OCI-LY1 (cell line): ENCODE measurements at regions not wholly inside any gene's neighbourhood (a gene's known extent, or its start where the extent isn't known, plus 50 kb on each side); places are given as distances from the start of the nearest gene placed in this dataset.

ENCODE experiments used
- H2AFZ ChIP-seq: fragments of 200-600 bp; sonication (generic), shearing (Covaris generic); 2 replicates; pipeline ENCODE4 v1.6.0; 2014; ENCODE audit warnings: antibody characterized with exemption, mild to moderate bottlenecking, low read length
- H3F3A ChIP-seq: fragments of 200-600 bp; sonication (generic), shearing (Covaris generic); 2 replicates; pipeline ENCODE4 v1.6.0; 2014; ENCODE audit warnings: mild to moderate bottlenecking, antibody characterized with exemption, low read length, moderate library complexity; ENCODE audit not compliant: insufficient read depth
- H3K27ac ChIP-seq: fragments of 200-600 bp; sonication (generic); 2 replicates; pipeline ENCODE4 v1.5.1; 2014; ENCODE audit warnings: low read length, mixed run types, mild to moderate bottlenecking, low read depth; ENCODE audit not compliant: poor library complexity, severe bottlenecking
- H3K27me3 ChIP-seq: fragments of 200-600 bp; sonication (generic); 2 replicates; pipeline ENCODE4 v1.6.0; 2014; ENCODE audit warnings: antibody characterized with exemption, mild to moderate bottlenecking, low read length, moderate library complexity; ENCODE audit not compliant: insufficient read depth
- H3K36me3 ChIP-seq: fragments of 200-600 bp; sonication (generic); 2 replicates; pipeline ENCODE4 v1.6.1; 2014; ENCODE audit warnings: mild to moderate bottlenecking, antibody characterized with exemption, low read length, moderate library complexity, mixed read lengths; ENCODE audit not compliant: insufficient read depth
- H3K4me1 ChIP-seq: fragments of 200-600 bp; sonication (generic); 2 replicates; pipeline ENCODE4 v1.5.1; 2014; ENCODE audit warnings: mild to moderate bottlenecking, low read length, moderate library complexity; ENCODE audit not compliant: insufficient read depth, severe bottlenecking
- H3K4me2 ChIP-seq: fragments of 200-600 bp; sonication (generic), shearing (Covaris generic); 2 replicates; pipeline ENCODE4 v1.6.1; 2014; ENCODE audit warnings: low read length
- H3K4me3 ChIP-seq: fragments of 200-600 bp; sonication (generic); 2 replicates; pipeline ENCODE4 v1.5.1; 2014; ENCODE audit warnings: low read length, low read depth, mild to moderate bottlenecking, mixed read lengths; ENCODE audit not compliant: poor library complexity, severe bottlenecking
- H3K79me2 ChIP-seq: fragments of 200-600 bp; shearing (Covaris generic); 2 replicates; pipeline ENCODE4 v1.6.1; 2016; ENCODE audit warnings: mixed run types, low read length, mixed read lengths; ENCODE audit not compliant: insufficient read depth
- H3K9ac ChIP-seq: fragments of 200-600 bp; sonication (generic), shearing (Covaris generic); 2 replicates; pipeline ENCODE4 v1.6.1; 2014; ENCODE audit warnings: mild to moderate bottlenecking, low read length, mixed read lengths
- H3K9me2 ChIP-seq: fragments of 200-600 bp; sonication (generic), shearing (Covaris generic); 2 replicates; pipeline ENCODE4 v1.6.1; 2014; ENCODE audit warnings: low read depth, mild to moderate bottlenecking, low read length, mixed read lengths
- H3K9me3 ChIP-seq: fragments of 200-600 bp; shearing (Covaris generic); 2 replicates; pipeline ENCODE4 v1.6.1; 2014; ENCODE audit warnings: low read length, mixed read lengths
- H4K20me1 ChIP-seq: fragments of 200-600 bp; sonication (generic), shearing (Covaris generic); 2 replicates; pipeline ENCODE4 v1.6.0; 2016; ENCODE audit warnings: mild to moderate bottlenecking, low read length; ENCODE audit not compliant: insufficient read depth
- EZH2 ChIP-seq: fragments of 200-600 bp; sonication (generic), shearing (Covaris generic); IDR thresholded peaks from 2 replicates; pipeline ENCODE4 v1.8.0; 2017; ENCODE audit warnings: borderline replicate concordance, mixed run types, mild to moderate bottlenecking, antibody characterized with exemption, low read length, moderate library complexity, mixed read lengths
- TF ChIP-seq, protein P1 (sequence below): fragments of 200-600 bp; sonication (generic), shearing (Covaris generic); IDR thresholded peaks from 2 replicates; pipeline ENCODE4 v1.5.1; 2017; ENCODE audit warnings: mild to moderate bottlenecking, antibody characterized with exemption, low read length, moderate library complexity, mixed read lengths

DNA sequence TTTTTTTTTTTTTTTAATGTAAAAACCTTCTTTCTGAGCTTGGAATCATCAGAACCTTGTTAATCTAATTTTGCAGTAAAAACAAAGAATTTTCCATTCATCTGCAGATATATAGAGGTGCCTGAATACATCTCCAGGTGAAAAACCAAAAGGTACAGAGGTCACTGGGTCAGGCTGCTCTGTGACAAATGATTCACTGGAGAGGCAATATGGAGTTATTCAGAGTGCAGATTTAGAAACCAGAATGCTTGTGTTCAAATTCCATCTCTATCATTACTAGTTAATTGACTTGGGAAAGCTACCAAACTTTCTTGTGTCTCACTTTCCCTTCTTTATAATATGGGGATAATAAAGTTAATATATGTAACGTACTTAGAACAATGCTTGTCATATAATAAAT lies 51.5 kb upstream of the C1orf53 start:
- H4K20me1 ChIP-seq, result no peaks in the 10 kb centered on the region
- H3K27ac ChIP-seq, result no peak overlapping the region
- no peak overlapping the region for H3K9ac ChIP-seq
- H3K27me3 ChIP-seq, result no peaks in the 10 kb centered on the region
- no peaks in the 10 kb centered on the region for H3K9me3 ChIP-seq
- H3F3A ChIP-seq, result no peaks in the 10 kb centered on the region
- H3K79me2 ChIP-seq, result no peaks in the 10 kb centered on the region
- no peaks in the 10 kb centered on the region for H3K4me1 ChIP-seq
- H2AFZ ChIP-seq, result no peak overlapping the region
- no peak overlapping the region for H3K4me3 ChIP-seq
- no peaks in the 10 kb centered on the region for H3K9me2 ChIP-seq
- TF ChIP-seq, protein P1, sequence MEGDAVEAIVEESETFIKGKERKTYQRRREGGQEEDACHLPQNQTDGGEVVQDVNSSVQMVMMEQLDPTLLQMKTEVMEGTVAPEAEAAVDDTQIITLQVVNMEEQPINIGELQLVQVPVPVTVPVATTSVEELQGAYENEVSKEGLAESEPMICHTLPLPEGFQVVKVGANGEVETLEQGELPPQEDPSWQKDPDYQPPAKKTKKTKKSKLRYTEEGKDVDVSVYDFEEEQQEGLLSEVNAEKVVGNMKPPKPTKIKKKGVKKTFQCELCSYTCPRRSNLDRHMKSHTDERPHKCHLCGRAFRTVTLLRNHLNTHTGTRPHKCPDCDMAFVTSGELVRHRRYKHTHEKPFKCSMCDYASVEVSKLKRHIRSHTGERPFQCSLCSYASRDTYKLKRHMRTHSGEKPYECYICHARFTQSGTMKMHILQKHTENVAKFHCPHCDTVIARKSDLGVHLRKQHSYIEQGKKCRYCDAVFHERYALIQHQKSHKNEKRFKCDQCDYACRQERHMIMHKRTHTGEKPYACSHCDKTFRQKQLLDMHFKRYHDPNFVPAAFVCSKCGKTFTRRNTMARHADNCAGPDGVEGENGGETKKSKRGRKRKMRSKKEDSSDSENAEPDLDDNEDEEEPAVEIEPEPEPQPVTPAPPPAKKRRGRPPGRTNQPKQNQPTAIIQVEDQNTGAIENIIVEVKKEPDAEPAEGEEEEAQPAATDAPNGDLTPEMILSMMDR, result no peak
- no peak for TF ChIP-seq EZH2
- no peaks in the 10 kb centered on the region for H3K36me3 ChIP-seq
- H3K4me2 ChIP-seq, result no peak overlapping the region

DNA sequence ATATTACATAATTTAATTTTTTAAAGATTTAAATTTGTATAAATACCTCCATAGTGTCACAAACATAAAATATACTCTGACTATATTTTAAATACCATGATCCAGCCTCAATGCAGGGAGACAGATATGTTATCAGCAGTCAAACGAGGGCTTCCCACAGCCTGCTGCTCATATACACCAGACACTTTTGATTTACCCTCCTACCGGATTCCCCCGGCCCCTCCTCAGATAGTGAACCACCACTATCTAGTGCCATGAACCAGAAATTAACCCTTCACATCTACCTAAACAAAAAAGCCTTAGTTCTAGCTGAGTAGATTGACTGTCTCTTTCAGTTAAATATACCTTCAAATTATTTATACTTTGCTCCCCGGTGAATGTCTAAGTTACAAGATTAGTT lies 52.4 kb upstream of the C1orf53 start:
- Histone ChIP-seq H3K36me3 (no peaks in the 10 kb centered on the region), H3K79me2 (no peaks in the 10 kb centered on the region), H3K9me2 (no peaks in the 10 kb centered on the region), H3K4me1 (no peaks in the 10 kb centered on the region), H3K27me3 (no peaks in the 10 kb centered on the region), H3K9me3 (no peaks in the 10 kb centered on the region), H3F3A (no peaks in the 10 kb centered on the region), H2AFZ (no peak overlapping the region), H3K4me3 (no peak overlapping the region), H3K4me2 (no peak overlapping the region), H3K9ac (no peak overlapping the region), H3K27ac (no peak overlapping the region), H4K20me1 (no peaks in the 10 kb centered on the region)
- no peak for TF ChIP-seq EZH2
- TF ChIP-seq, protein P1, result no peak

DNA sequence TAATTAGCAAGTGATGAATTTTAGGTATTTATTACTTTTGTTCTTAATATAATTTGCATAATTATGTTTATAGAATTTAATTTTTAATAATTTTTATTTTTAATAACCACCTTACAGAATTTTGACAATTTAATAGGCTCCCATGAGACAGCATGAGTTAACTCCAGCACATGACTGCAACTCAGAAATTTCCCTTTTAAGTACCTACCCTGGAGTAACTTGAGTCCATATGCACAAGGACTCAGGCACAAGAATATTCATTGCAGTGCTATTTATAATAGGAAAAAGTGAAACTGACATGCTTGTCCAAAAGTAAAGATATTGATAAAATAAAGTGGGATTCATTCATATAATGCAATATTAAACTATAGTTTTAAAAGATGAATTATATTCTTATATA lies 54.1 kb upstream of the C1orf53 start:
- no peaks in the 10 kb centered on the region for H3K9me2 ChIP-seq
- no peak overlapping the region for H3K9ac ChIP-seq
- H2AFZ ChIP-seq, result no peak overlapping the region
- no peaks in the 10 kb centered on the region for H4K20me1 ChIP-seq
- H3K9me3 ChIP-seq, result no peaks in the 10 kb centered on the region
- H3K27ac ChIP-seq, result no peak overlapping the region
- H3K4me1 ChIP-seq, result no peaks in the 10 kb centered on the region
- no peak overlapping the region for H3K4me2 ChIP-seq
- H3K79me2 ChIP-seq, result no peaks in the 10 kb centered on the region
- no peaks in the 10 kb centered on the region for H3K36me3 ChIP-seq
- H3K27me3 ChIP-seq, result no peaks in the 10 kb centered on the region
- no peak overlapping the region for H3K4me3 ChIP-seq
- H3F3A ChIP-seq, result no peaks in the 10 kb centered on the region
- TF ChIP-seq, protein P1, result no peak
- no peak for TF ChIP-seq EZH2
